Chondrocyte (in vitro differentiated cells): ENCODE measurements at regions not wholly inside any gene's neighbourhood (a gene's known extent, or its start where the extent isn't known, plus 50 kb on each side); places are given as distances from the start of the nearest gene placed in this dataset.

Experiments
- DNase-seq: peaks from one replicate; pipeline ENCODE4 v3.0.0; 2021; ENCODE audit warnings: mixed read lengths, low spot score
- H3K27ac Mint-ChIP-seq: one replicate; pipeline ENCODE4 v1.8.0; 2021; ENCODE audit warnings: mild to moderate bottlenecking, moderate library complexity, mixed read lengths; ENCODE audit not compliant: unreplicated experiment
- H3K27me3 Mint-ChIP-seq: 2 replicates; pipeline ENCODE4 v1.8.0; 2021; ENCODE audit warnings: low read depth, mixed read lengths
- H3K36me3 Mint-ChIP-seq: 2 replicates; pipeline ENCODE4 v1.8.0; 2021; ENCODE audit warnings: low read depth, mixed read lengths
- H3K4me1 Mint-ChIP-seq: 2 replicates; pipeline ENCODE4 v1.8.0; 2021; ENCODE audit warnings: low read depth, mild to moderate bottlenecking, mixed read lengths
- H3K4me3 Mint-ChIP-seq: one replicate; pipeline ENCODE4 v1.8.0; 2021; ENCODE audit warnings: mild to moderate bottlenecking, moderate library complexity, mixed read lengths; ENCODE audit not compliant: unreplicated experiment
- H3K9me3 Mint-ChIP-seq: 2 replicates; pipeline ENCODE4 v1.8.0; 2021; ENCODE audit warnings: low read depth, mixed read lengths
- CTCF ChIP-seq: fragments of 200-600 bp; sonication (generic); IDR thresholded peaks from 2 replicates; pipeline ENCODE4 v1.5.0; 2021; ENCODE audit warnings: antibody characterized with exemption, mild to moderate bottlenecking, moderate library complexity

- no peak overlapping the region for H3K4me3 Mint-ChIP-seq
- no peak for DNase-seq
- H3K27ac Mint-ChIP-seq, result no peak overlapping the region
- H3K27me3 Mint-ChIP-seq, result no peaks in the 10 kb centered on the region
- no peaks in the 10 kb centered on the region for H3K4me1 Mint-ChIP-seq
- no peak for TF ChIP-seq CTCF
- H3K9me3 Mint-ChIP-seq, result peaks cover 5% of the 10 kb centered on the region
- H3K36me3 Mint-ChIP-seq, result no peaks in the 10 kb centered on the region
These were observed 138.8 kb downstream of the GABRG1 start for GRCh38 chr4:45985038-45985437.

- Mint-ChIP-seq H3K27me3 (no peaks in the 10 kb centered on the region), H3K4me1 (no peaks in the 10 kb centered on the region), H3K4me3 (no peak overlapping the region), H3K36me3 (no peaks in the 10 kb centered on the region), H3K9me3 (peaks cover 27% of the 10 kb centered on the region), H3K27ac (no peak overlapping the region)
- no peak for TF ChIP-seq CTCF
- DNase-seq, result no peak
These were observed 152.7 kb downstream of the GABRG1 start for GRCh38 chr4:45971108-45971507.

GRCh38 chr4:45957353-45957752 lies 166.5 kb downstream of the GABRG1 start:
- Mint-ChIP-seq H3K4me3 (no peak overlapping the region), H3K27ac (no peak overlapping the region), H3K36me3 (no peaks in the 10 kb centered on the region), H3K9me3 (peaks cover 3% of the 10 kb centered on the region), H3K4me1 (no peaks in the 10 kb centered on the region), H3K27me3 (peaks cover 2% of the 10 kb centered on the region)
- DNase-seq, result no peak
- no peak for TF ChIP-seq CTCF

GRCh38 chr4:45954276-45954675 lies 169.6 kb downstream of the GABRG1 start:
- H3K4me1 Mint-ChIP-seq, result no peaks in the 10 kb centered on the region
- no peak for TF ChIP-seq CTCF
- DNase-seq, result no peak
- no peaks in the 10 kb centered on the region for H3K36me3 Mint-ChIP-seq
- no peaks in the 10 kb centered on the region for H3K9me3 Mint-ChIP-seq
- no peak overlapping the region for H3K27ac Mint-ChIP-seq
- H3K4me3 Mint-ChIP-seq, result no peak overlapping the region
- peaks cover 2% of the 10 kb centered on the region for H3K27me3 Mint-ChIP-seq

GRCh38 chr4:45951153-45951552 lies 172.7 kb downstream of the GABRG1 start:
- DNase-seq, result no peak
- Mint-ChIP-seq H3K4me1 (no peaks in the 10 kb centered on the region), H3K9me3 (peaks cover 5% of the 10 kb centered on the region), H3K27me3 (peaks cover 2% of the 10 kb centered on the region), H3K36me3 (no peaks in the 10 kb centered on the region), H3K4me3 (no peak overlapping the region), H3K27ac (no peak overlapping the region)
- TF ChIP-seq CTCF, result no peak
